Gastrocnemius medialis (tissue), 4 donors: ENCODE measurements at regions not wholly inside any gene's neighbourhood (a gene's known extent, or its start where the extent isn't known, plus 50 kb on each side); places are given as distances from the start of the nearest gene placed in this dataset.

Source experiments
- ATAC-seq, 2 donors: fragments of 150-250 bp; one replicate each; pipeline ENCODE4 v1.9.1; 2016
- DNase-seq, 2 donors: peaks; one replicate each; pipeline ENCODE4 v3.0.0-alpha.2; 2019
- H3K27ac ChIP-seq, 4 donors: fragments of 200-600 bp; sonication (generic); 1 replicate in 1 of 4; 2 replicates in 3 of 4; pipeline ENCODE4 v1.5.1; 2016 to 2018; ENCODE audit warnings: mild to moderate bottlenecking in 2 of 4, moderate library complexity in 1 of 4
- H3K27me3 ChIP-seq, 3 donors: fragments of 200-600 bp; sonication (generic) in 2 of 3; 1 replicate in 1 of 3; 2 replicates in 2 of 3; pipeline versions ENCODE4 v1.5.1 to v1.6.0; 2016 to 2019; ENCODE audit warnings: mild to moderate bottlenecking in 1 of 3, moderate library complexity in 1 of 3
- H3K36me3 ChIP-seq, 2 donors: fragments of 200-600 bp; sonication (generic) in 1 of 2; one replicate each; pipeline ENCODE4 v1.5.1; 2017 to 2018
- H3K4me1 ChIP-seq, 2 donors: fragments of 200-600 bp; sonication (generic) in 1 of 2; one replicate each; pipeline ENCODE4 v1.5.1; 2016 to 2017; ENCODE audit warnings: mild to moderate bottlenecking in 2 of 2
- H3K4me3 ChIP-seq, 4 donors: fragments of 200-600 bp; sonication (generic) in 3 of 4; 1 replicate in 1 of 4; 2 replicates in 3 of 4; pipeline ENCODE4 v1.5.1; 2016 to 2019; ENCODE audit warnings: mild to moderate bottlenecking in 2 of 4
- H3K9me3 ChIP-seq, 3 donors: fragments of 200-600 bp; sonication (generic) in 2 of 3; 1 replicate in 1 of 3; 2 replicates in 2 of 3; pipeline ENCODE4 v1.5.1; 2016 to 2019
- POLR2A ChIP-seq, 2 donors: fragments of 450-650 bp; IDR thresholded peaks; one replicate each; pipeline ENCODE4 v1.6.1; 2017; ENCODE audit warnings: antibody characterized with exemption in 2 of 2, mild to moderate bottlenecking in 2 of 2, moderate library complexity in 2 of 2
- in situ Hi-C, 4 donors: fragments of 200-750 bp; cut with MboI; loops; one replicate each; pipeline versions ENCODE4 v1.15.0 to v1.8.0; 2017; ENCODE audit warnings: low sequenced_read_pairs in 4 of 4
- intact Hi-C: fragments of 100-400 bp; cut with DNase I; formaldehyde crosslinking; loops from one replicate; pipeline ENCODE4 v1.15.1; 2023; ENCODE audit warnings: low total_unique reads
- TF ChIP-seq, protein P1 (sequence below), 5 experiments: fragments of 450-650 bp in 3 of 5; fragments of 200-600 bp in 2 of 5; sonication (generic) in 2 of 5; IDR thresholded peaks in 4 of 5; conservative IDR thresholded peaks in 1 of 5; 1 replicate in 4 of 5; 2 replicates in 1 of 5; pipeline ENCODE4 v1.5.1; 2016 to 2019; ENCODE audit warnings: antibody characterized with exemption in 5 of 5, mild to moderate bottlenecking in 3 of 5, moderate library complexity in 3 of 5

DNA sequence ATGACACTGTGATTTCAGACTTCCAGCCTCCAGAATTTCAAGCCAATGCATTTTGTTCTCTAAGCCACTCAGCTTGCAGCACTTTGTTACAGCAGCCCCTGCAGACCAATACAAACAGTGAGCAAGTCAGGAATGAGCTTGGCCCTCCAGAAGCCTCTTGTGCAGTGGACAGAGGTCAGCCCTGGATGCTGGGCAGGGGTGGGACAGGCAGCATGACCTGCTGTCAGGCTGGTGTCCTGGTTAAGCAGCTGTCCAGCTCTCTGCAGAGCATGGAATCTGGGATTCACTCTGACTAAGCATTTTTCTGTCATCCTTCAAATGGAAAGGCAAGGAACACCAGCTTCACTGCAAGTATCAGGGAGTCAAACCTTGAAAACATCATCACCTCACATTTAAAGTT is 85.5 kb upstream of the GDF10 start:
- Histone ChIP-seq H3K4me3 (no peak overlapping the region), H3K27me3 (no peaks in the 10 kb centered on the region), H3K9me3 (no peaks in the 10 kb centered on the region), H3K27ac (no peak overlapping the region), H3K4me1 (peaks cover 0 to 8% of the 10 kb centered on the region in 2 donors), H3K36me3 (no peaks in the 10 kb centered on the region)
- no peak for TF ChIP-seq POLR2A (IDR thresholded peaks at IDR 0.05)
- TF ChIP-seq, protein P1, sequence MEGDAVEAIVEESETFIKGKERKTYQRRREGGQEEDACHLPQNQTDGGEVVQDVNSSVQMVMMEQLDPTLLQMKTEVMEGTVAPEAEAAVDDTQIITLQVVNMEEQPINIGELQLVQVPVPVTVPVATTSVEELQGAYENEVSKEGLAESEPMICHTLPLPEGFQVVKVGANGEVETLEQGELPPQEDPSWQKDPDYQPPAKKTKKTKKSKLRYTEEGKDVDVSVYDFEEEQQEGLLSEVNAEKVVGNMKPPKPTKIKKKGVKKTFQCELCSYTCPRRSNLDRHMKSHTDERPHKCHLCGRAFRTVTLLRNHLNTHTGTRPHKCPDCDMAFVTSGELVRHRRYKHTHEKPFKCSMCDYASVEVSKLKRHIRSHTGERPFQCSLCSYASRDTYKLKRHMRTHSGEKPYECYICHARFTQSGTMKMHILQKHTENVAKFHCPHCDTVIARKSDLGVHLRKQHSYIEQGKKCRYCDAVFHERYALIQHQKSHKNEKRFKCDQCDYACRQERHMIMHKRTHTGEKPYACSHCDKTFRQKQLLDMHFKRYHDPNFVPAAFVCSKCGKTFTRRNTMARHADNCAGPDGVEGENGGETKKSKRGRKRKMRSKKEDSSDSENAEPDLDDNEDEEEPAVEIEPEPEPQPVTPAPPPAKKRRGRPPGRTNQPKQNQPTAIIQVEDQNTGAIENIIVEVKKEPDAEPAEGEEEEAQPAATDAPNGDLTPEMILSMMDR (IDR thresholded peaks at IDR 0.05 in 4 of 5, conservative IDR thresholded peaks at IDR 0.05 in 1 of 5) = no peak
- intact Hi-C loops (no loop called here), in situ Hi-C loops (no loop called here)
- DNase-seq = no peak
- ATAC-seq = peak; percentile 36 to 72

- no peaks in the 10 kb centered on the region for H3K27me3 ChIP-seq
- in situ Hi-C loops (no loop called here), intact Hi-C loops (no loop called here)
- peaks cover 0 to 8% of the 10 kb centered on the region in 2 donors for H3K4me1 ChIP-seq
- H3K36me3 ChIP-seq = no peaks in the 10 kb centered on the region
- no peaks in the 10 kb centered on the region for H3K9me3 ChIP-seq
- H3K27ac ChIP-seq = no peak overlapping the region
- TF ChIP-seq POLR2A (IDR thresholded peaks at IDR 0.05) = no peak
- TF ChIP-seq, protein P1 (IDR thresholded peaks at IDR 0.05 in 4 of 5, conservative IDR thresholded peaks at IDR 0.05 in 1 of 5) = no peak
- no peak for DNase-seq
- ATAC-seq = peak in 1 of 2 donors; percentile 62
- H3K4me3 ChIP-seq = no peak overlapping the region
Observed at GRCh38 chr10:47217113-47217512, 82.9 kb upstream of the GDF10 start.

GRCh38 chr10:47218803-47219202 is 81.2 kb upstream of the GDF10 start:
- intact Hi-C loops = no loop called here

DNA sequence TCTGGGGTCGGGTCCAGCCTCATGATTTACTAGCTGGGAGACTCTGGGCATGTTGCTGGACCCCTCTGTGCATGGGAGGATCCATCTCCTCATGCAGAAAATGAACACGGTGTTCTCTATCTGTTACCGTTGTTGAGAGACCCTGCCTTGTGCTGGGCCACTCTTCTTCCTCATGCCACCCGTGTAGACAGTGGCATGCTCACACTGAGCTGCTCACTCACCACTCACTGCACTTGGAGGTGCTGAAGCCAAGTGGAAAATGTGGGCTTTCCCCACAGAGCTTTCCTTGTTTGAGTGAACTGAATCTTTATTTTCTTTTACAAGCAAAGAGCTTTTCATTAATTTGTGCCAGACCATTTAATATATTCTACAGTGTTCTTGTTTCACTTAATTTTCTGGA is 77.5 kb upstream of the GDF10 start:
- Histone ChIP-seq H3K9me3 (no peaks in the 10 kb centered on the region), H3K4me3 (no peak overlapping the region), H3K27ac (no peak overlapping the region), H3K36me3 (no peaks in the 10 kb centered on the region), H3K4me1 (no peaks in the 10 kb centered on the region), H3K27me3 (no peaks in the 10 kb centered on the region)
- DNase-seq = no peak
- TF ChIP-seq, protein P1 (IDR thresholded peaks at IDR 0.05 in 4 of 5, conservative IDR thresholded peaks at IDR 0.05 in 1 of 5) = no peak
- TF ChIP-seq POLR2A (IDR thresholded peaks at IDR 0.05) = no peak
- intact Hi-C loops = no loop called here
- ATAC-seq = no peak
- in situ Hi-C loops = no loop called here

More at GRCh38 chr10:47218803-47219202, 81.2 kb upstream of the GDF10 start:
- Histone ChIP-seq H3K27me3 (no peaks in the 10 kb centered on the region), H3K9me3 (no peaks in the 10 kb centered on the region), H3K4me3 (no peak overlapping the region), H3K36me3 (no peaks in the 10 kb centered on the region), H3K27ac (no peak overlapping the region), H3K4me1 (peaks cover 0 to 8% of the 10 kb centered on the region in 2 donors)
- ATAC-seq (no peak), DNase-seq (no peak)
- in situ Hi-C loops = no loop called here
- TF ChIP-seq, protein P1 (IDR thresholded peaks at IDR 0.05 in 4 of 5, conservative IDR thresholded peaks at IDR 0.05 in 1 of 5) = no peak
- no peak for TF ChIP-seq POLR2A (IDR thresholded peaks at IDR 0.05)

- TF ChIP-seq POLR2A (IDR thresholded peaks at IDR 0.05) = no peak
- TF ChIP-seq, protein P1 (IDR thresholded peaks at IDR 0.05 in 4 of 5, conservative IDR thresholded peaks at IDR 0.05 in 1 of 5) = no peak
- in situ Hi-C loops (no loop called here), intact Hi-C loops (no loop called here)
- ATAC-seq (no peak), DNase-seq (no peak)
- Histone ChIP-seq H3K9me3 (no peaks in the 10 kb centered on the region), H3K27me3 (no peaks in the 10 kb centered on the region), H3K27ac (no peak overlapping the region), H3K36me3 (no peaks in the 10 kb centered on the region), H3K4me1 (no peaks in the 10 kb centered on the region), H3K4me3 (no peak overlapping the region)
Observed at GRCh38 chr10:47223236-47223635, 76.8 kb upstream of the GDF10 start.
